WTC11 (cell line): ENCODE measurements at regions not wholly inside any gene's neighbourhood (a gene's known extent, or its start where the extent isn't known, plus 50 kb on each side); places are given as distances from the start of the nearest gene placed in this dataset.

Experiments used
- ATAC-seq: fragments of 200-7000 bp; cut with Tn5 transposase; 2 replicates; pipeline ENCODE4 v1.10.0; 2021; ENCODE audit warnings: mild to moderate bottlenecking, moderate library complexity
- CTCF ChIA-PET: fragments of 300-600 bp; sonication (Branson Sonifier 250); formaldehyde crosslinking; loops from one replicate; lab custom pipeline; 2021; ENCODE audit warnings: antibody characterized with exemption; lab: Charles Lee
- POLR2A ChIA-PET: fragments of 350-600 bp; sonication (Branson Sonifier 250); formaldehyde crosslinking; loops from one replicate; lab custom pipeline; 2021; ENCODE audit warnings: antibody characterized with exemption; lab: Charles Lee
- DNase-seq: peaks from one replicate; pipeline ENCODE4 v3.0.0; 2021; ENCODE audit warnings: low spot score
- H3K27ac Mint-ChIP-seq: 2 replicates; pipeline ENCODE4 v1.8.0; 2021; ENCODE audit warnings: mixed read lengths
- H3K27me3 Mint-ChIP-seq: 2 replicates; pipeline ENCODE4 v1.8.0; 2021; ENCODE audit warnings: low read depth, mild to moderate bottlenecking, moderate library complexity, mixed read lengths
- H3K36me3 Mint-ChIP-seq: 2 replicates; pipeline ENCODE4 v1.8.0; 2021; ENCODE audit warnings: mixed read lengths
- H3K4me1 Mint-ChIP-seq: 2 replicates; pipeline ENCODE4 v1.8.0; 2022; ENCODE audit warnings: mixed read lengths
- H3K4me3 Mint-ChIP-seq: 2 replicates; pipeline ENCODE4 v1.8.0; 2021; ENCODE audit warnings: mild to moderate bottlenecking, moderate library complexity, mixed read lengths
- H3K9me3 Mint-ChIP-seq: 2 replicates; pipeline ENCODE4 v1.8.0; 2021; ENCODE audit warnings: mixed read lengths
- AFF4 ChIP-seq: sonication (generic); formaldehyde crosslinking; IDR thresholded peaks from 2 replicates; pipeline ENCODE4 v1.8.1; 2023; ENCODE audit warnings: mild to moderate bottlenecking, missing genetic modification reagents, borderline replicate concordance
- CTCF ChIP-seq: fragments of 200-600 bp; IDR thresholded peaks from 2 replicates; pipeline ENCODE4 v1.8.0; 2022; ENCODE audit warnings: antibody characterized with exemption
- ELF4 ChIP-seq: sonication (generic); formaldehyde crosslinking; IDR thresholded peaks from 2 replicates; pipeline ENCODE4 v1.8.1; 2022; ENCODE audit warnings: low read depth, mild to moderate bottlenecking, moderate library complexity, missing genetic modification reagents
- EMX1 ChIP-seq: fragments of 250-450 bp; sonication (Bioruptor Pico); IDR thresholded peaks from 2 replicates; pipeline ENCODE4 v1.8.0; 2021; ENCODE audit warnings: mild to moderate bottlenecking
- ETV6 ChIP-seq: sonication (generic); formaldehyde crosslinking; IDR thresholded peaks from 2 replicates; pipeline ENCODE4 v1.8.1; 2022; ENCODE audit warnings: mild to moderate bottlenecking, missing genetic modification reagents
- IRF1 ChIP-seq: sonication (generic); formaldehyde crosslinking; IDR thresholded peaks from 2 replicates; pipeline ENCODE4 v1.8.0; 2023; ENCODE audit warnings: missing genetic modification reagents
- IRF2 ChIP-seq: sonication (generic); formaldehyde crosslinking; IDR thresholded peaks from 2 replicates; pipeline ENCODE4 v1.8.0; 2022; ENCODE audit warnings: low read depth, missing genetic modification reagents, borderline replicate concordance
- MXD4 ChIP-seq: fragments of 250-450 bp; sonication (Bioruptor Pico); IDR thresholded peaks from 2 replicates; pipeline ENCODE4 v1.8.0; 2021; ENCODE audit warnings: mild to moderate bottlenecking, moderate library complexity, borderline replicate concordance
- NFE2L1 ChIP-seq: sonication (generic); formaldehyde crosslinking; IDR thresholded peaks from 2 replicates; pipeline ENCODE4 v1.8.1; 2023; ENCODE audit warnings: missing genetic modification reagents
- NFYB ChIP-seq: sonication (generic); formaldehyde crosslinking; conservative IDR thresholded peaks from 2 replicates; pipeline ENCODE4 v1.8.0; 2022; ENCODE audit warnings: low read depth, missing genetic modification reagents
- SMAD3 ChIP-seq: sonication (generic); formaldehyde crosslinking; IDR thresholded peaks from 2 replicates; pipeline ENCODE4 v1.8.0; 2022; ENCODE audit warnings: missing genetic modification reagents, mild to moderate bottlenecking, borderline replicate concordance
- SMAD4 ChIP-seq: sonication (generic); formaldehyde crosslinking; IDR thresholded peaks from 2 replicates; pipeline ENCODE4 v1.8.0; 2022; ENCODE audit warnings: mild to moderate bottlenecking, missing genetic modification reagents
- SP1 ChIP-seq: sonication (generic); formaldehyde crosslinking; conservative IDR thresholded peaks from 2 replicates; pipeline ENCODE4 v1.8.1; 2022; ENCODE audit warnings: missing genetic modification reagents
- STAT6 ChIP-seq: sonication (generic); formaldehyde crosslinking; conservative IDR thresholded peaks from 2 replicates; pipeline ENCODE4 v1.8.1; 2023; ENCODE audit warnings: mild to moderate bottlenecking, low read depth, missing genetic modification reagents, moderate library complexity
- ZNF138 ChIP-seq: sonication (generic); formaldehyde crosslinking; conservative IDR thresholded peaks from 2 replicates; pipeline ENCODE4 v1.8.1; 2022; ENCODE audit warnings: mild to moderate bottlenecking, moderate library complexity, missing genetic modification reagents
- ZNF281 ChIP-seq: sonication (generic); formaldehyde crosslinking; IDR thresholded peaks from 2 replicates; pipeline ENCODE4 v1.8.0; 2023; ENCODE audit warnings: mild to moderate bottlenecking, missing genetic modification reagents
- ZNF396 ChIP-seq: fragments of 250-450 bp; sonication (Bioruptor Pico); IDR thresholded peaks from 2 replicates; pipeline ENCODE4 v1.8.0; 2021; ENCODE audit warnings: mild to moderate bottlenecking, moderate library complexity, borderline replicate concordance
- ZNF425 ChIP-seq: fragments of 250-450 bp; sonication (Bioruptor Pico); conservative IDR thresholded peaks from 2 replicates; pipeline ENCODE4 v1.9.0; 2021; ENCODE audit warnings: mild to moderate bottlenecking
- ZNF512 ChIP-seq: sonication (generic); formaldehyde crosslinking; IDR thresholded peaks from 2 replicates; pipeline ENCODE4 v1.8.1; 2022; ENCODE audit warnings: missing genetic modification reagents, borderline replicate concordance

GRCh38 chr1:200346700-200347099 lies 63.1 kb downstream of the ZNF281 start:
- Mint-ChIP-seq H3K27ac (no peak overlapping the region), H3K27me3 (no peaks in the 10 kb centered on the region), H3K36me3 (peaks cover 4% of the 10 kb centered on the region; the same call in 1 of the 2 replicates), H3K9me3 (peaks cover 4% of the 10 kb centered on the region; the same call in 1 of the 2 replicates), H3K4me1 (peaks cover 11% of the 10 kb centered on the region), H3K4me3 (no peak overlapping the region)
- ChIA-PET CTCF (no interaction called here), POLR2A (interaction anchor here (0.7 kb wide), 1 partner anchor 24 kb away, joined by 5 read pairs; no protein-coding TSS in a partner anchor)
- no peak for TF ChIP-seq ELF4 (CRISPR knock-in tag)
- TF ChIP-seq AFF4, result no peak
- TF ChIP-seq ZNF281, result no peak
- no peak for TF ChIP-seq ZNF138 (CRISPR knock-in tag)
- TF ChIP-seq CTCF, result no peak
- ATAC-seq (no peak), DNase-seq (no peak)

GRCh38 chr1:200345520-200345919 lies 64.3 kb downstream of the ZNF281 start:
- Mint-ChIP-seq H3K4me1 (peaks cover 15% of the 10 kb centered on the region), H3K27me3 (no peaks in the 10 kb centered on the region), H3K36me3 (peaks cover 4% of the 10 kb centered on the region; the same call in 1 of the 2 replicates), H3K9me3 (peaks cover 4% of the 10 kb centered on the region; the same call in 1 of the 2 replicates), H3K27ac (no peak overlapping the region)
- no peak for DNase-seq
- CTCF ChIA-PET, result no interaction called here
- POLR2A ChIA-PET, result no interaction called here
- TF ChIP-seq STAT6 (CRISPR knock-in tag), result no peak
- TF ChIP-seq ETV6 (CRISPR knock-in tag), result no peak
- TF ChIP-seq IRF1 (CRISPR knock-in tag), result no peak
- no peak for TF ChIP-seq ZNF512 (CRISPR knock-in tag)
- no peak for TF ChIP-seq SMAD4 (CRISPR knock-in tag)
- TF ChIP-seq SP1 (CRISPR knock-in tag), result no peak
- TF ChIP-seq ZNF425 (CRISPR knock-in tag), result no peak
- no peak for TF ChIP-seq EMX1
- TF ChIP-seq NFE2L1 (CRISPR knock-in tag), result no peak
- TF ChIP-seq SMAD3, result no peak
- no peak for TF ChIP-seq ZNF396 (CRISPR knock-in tag)
- TF ChIP-seq NFYB (CRISPR knock-in tag), result no peak
- no peak for TF ChIP-seq MXD4
- no peak for TF ChIP-seq IRF2 (CRISPR knock-in tag)
- TF ChIP-seq, all 79 proteins: peak for 0
- H3K4me3 Mint-ChIP-seq, result no peak overlapping the region
- no peak for ATAC-seq
